ENCODE measurements at regions not wholly inside any gene's neighbourhood (a gene's known extent, or its start where the extent isn't known, plus 50 kb on each side); places are given as distances from the start of the nearest gene placed in this dataset.
"Not testable (repeated sequence)": the region's sequence is repeated elsewhere in the genome, so short reads cannot be mapped to it uniquely, and the experiment has no call there.

DNA sequence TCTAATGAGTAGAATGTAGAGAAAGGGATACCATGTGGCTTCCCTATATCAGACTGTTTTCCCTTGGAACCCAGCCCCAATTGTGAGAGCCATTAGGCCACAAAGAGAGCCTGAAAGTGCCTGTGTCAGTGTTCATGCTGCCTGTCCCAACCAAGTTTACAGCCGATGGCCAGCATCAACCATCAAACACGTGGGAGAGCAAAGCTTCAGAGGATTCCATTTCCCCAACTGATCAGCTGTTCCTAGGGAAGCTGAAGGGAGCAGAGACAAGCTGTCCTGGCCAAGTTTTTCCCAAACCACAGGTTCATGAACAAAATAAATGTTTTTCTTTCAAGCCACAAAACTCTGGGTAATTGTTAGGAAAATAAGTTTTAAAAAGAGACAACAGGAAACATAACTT, 589.0 kb upstream of the DEFB115 start:
- TF ChIP-seq, protein P1, sequence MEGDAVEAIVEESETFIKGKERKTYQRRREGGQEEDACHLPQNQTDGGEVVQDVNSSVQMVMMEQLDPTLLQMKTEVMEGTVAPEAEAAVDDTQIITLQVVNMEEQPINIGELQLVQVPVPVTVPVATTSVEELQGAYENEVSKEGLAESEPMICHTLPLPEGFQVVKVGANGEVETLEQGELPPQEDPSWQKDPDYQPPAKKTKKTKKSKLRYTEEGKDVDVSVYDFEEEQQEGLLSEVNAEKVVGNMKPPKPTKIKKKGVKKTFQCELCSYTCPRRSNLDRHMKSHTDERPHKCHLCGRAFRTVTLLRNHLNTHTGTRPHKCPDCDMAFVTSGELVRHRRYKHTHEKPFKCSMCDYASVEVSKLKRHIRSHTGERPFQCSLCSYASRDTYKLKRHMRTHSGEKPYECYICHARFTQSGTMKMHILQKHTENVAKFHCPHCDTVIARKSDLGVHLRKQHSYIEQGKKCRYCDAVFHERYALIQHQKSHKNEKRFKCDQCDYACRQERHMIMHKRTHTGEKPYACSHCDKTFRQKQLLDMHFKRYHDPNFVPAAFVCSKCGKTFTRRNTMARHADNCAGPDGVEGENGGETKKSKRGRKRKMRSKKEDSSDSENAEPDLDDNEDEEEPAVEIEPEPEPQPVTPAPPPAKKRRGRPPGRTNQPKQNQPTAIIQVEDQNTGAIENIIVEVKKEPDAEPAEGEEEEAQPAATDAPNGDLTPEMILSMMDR (IDR thresholded peaks at IDR 0.05; ENCODE audit: poor library complexity), result not testable (repeated sequence)
- not testable (repeated sequence) for TF ChIP-seq EZH2 (IDR thresholded peaks at IDR 0.05; ENCODE audit: borderline replicate concordance); EZH2phosphoT487 (IDR thresholded peaks at IDR 0.05; ENCODE audit: low read depth, severe bottlenecking, unreplicated experiment)
